ENCODE measurements at regions not wholly inside any gene's neighbourhood (a gene's known extent, or its start where the extent isn't known, plus 50 kb on each side); places are given as distances from the start of the nearest gene placed in this dataset.

DNA sequence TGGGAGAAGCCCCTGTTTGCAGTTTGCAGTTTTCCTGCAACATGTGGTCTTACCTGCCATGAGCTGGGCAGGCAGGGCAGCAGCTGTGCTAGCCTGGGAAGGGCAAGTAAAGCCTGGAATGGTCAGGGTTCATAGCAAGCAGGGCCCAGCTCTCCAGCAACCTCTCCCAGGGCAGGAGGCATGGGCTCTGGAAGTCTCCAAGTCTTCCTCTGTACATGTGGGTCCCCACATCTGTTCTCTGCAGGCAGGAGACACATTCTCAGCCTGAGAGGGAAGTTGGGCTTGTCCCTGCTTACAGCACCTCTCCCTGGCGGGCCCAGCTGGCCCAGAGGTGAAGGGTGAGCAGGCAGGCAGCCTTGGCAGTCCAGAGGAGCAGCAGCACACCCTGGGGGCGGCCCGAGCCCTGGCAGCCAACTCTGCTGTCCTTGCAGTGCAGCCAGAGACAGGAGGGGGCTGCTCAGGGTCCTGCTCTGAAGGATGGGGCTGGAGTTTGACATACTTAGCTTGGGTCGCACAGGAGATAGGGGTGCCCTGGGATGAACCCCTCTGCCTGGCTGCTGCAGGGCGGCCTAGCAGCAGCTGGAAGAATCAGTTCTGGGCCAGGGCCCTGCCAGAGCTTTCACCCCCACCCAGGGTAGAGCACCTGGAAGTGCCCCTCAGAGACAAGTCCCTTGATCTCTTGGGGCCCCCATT lies 176.0 kb downstream of the MRPL14 start (continued):
- TF ChIP-seq, protein P1, sequence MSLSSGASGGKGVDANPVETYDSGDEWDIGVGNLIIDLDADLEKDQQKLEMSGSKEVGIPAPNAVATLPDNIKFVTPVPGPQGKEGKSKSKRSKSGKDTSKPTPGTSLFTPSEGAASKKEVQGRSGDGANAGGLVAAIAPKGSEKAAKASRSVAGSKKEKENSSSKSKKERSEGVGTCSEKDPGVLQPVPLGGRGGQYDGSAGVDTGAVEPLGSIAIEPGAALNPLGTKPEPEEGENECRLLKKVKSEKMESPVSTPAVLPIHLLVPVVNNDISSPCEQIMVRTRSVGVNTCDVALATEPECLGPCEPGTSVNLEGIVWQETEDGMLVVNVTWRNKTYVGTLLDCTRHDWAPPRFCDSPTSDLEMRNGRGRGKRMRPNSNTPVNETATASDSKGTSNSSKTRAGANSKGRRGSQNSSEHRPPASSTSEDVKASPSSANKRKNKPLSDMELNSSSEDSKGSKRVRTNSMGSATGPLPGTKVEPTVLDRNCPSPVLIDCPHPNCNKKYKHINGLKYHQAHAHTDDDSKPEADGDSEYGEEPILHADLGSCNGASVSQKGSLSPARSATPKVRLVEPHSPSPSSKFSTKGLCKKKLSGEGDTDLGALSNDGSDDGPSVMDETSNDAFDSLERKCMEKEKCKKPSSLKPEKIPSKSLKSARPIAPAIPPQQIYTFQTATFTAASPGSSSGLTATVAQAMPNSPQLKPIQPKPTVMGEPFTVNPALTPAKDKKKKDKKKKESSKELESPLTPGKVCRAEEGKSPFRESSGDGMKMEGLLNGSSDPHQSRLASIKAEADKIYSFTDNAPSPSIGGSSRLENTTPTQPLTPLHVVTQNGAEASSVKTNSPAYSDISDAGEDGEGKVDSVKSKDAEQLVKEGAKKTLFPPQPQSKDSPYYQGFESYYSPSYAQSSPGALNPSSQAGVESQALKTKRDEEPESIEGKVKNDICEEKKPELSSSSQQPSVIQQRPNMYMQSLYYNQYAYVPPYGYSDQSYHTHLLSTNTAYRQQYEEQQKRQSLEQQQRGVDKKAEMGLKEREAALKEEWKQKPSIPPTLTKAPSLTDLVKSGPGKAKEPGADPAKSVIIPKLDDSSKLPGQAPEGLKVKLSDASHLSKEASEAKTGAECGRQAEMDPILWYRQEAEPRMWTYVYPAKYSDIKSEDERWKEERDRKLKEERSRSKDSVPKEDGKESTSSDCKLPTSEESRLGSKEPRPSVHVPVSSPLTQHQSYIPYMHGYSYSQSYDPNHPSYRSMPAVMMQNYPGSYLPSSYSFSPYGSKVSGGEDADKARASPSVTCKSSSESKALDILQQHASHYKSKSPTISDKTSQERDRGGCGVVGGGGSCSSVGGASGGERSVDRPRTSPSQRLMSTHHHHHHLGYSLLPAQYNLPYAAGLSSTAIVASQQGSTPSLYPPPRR (CRISPR knock-in tag; IDR thresholded peaks at IDR 0.05; ENCODE audit: borderline replicate concordance), result peak; percentile 53; the same call in 1 of the 2 replicates
- TF ChIP-seq CENPX (CRISPR knock-in tag; IDR thresholded peaks at IDR 0.05) (no peak), KLF11 (CRISPR knock-in tag; IDR thresholded peaks at IDR 0.05) (0 out of 2 replicates have a peak, but pooled peaks have one; percentile 38), SOX6 (IDR thresholded peaks at IDR 0.05) (no peak), SOX6 (CRISPR knock-in tag; IDR thresholded peaks at IDR 0.05) (peak; percentile 75), NAIF1 (CRISPR knock-in tag; IDR thresholded peaks at IDR 0.05; ENCODE audit: borderline replicate concordance) (no peak), ZNF550 (CRISPR knock-in tag; IDR thresholded peaks at IDR 0.05; ENCODE audit: borderline replicate concordance) (no peak), ZNF839 (CRISPR knock-in tag; IDR thresholded peaks at IDR 0.05; ENCODE audit: borderline replicate concordance) (no peak), ZNF749 (CRISPR knock-in tag; IDR thresholded peaks at IDR 0.05; ENCODE audit: borderline replicate concordance) (0 out of 2 replicates have a peak, but pooled peaks have one; percentile 48), MEIS1 (CRISPR knock-in tag; IDR thresholded peaks at IDR 0.05; ENCODE audit: borderline replicate concordance) (peak; percentile 72; the same call in 1 of the 2 replicates), HOXA7 (CRISPR knock-in tag; IDR thresholded peaks at IDR 0.05) (no peak), ZNF350 (CRISPR knock-in tag; IDR thresholded peaks at IDR 0.05; ENCODE audit: borderline replicate concordance, low read depth) (peak; percentile 66; the same call in 1 of the 2 replicates), ATM (IDR thresholded peaks at IDR 0.05; ENCODE audit: borderline replicate concordance) (no peak)
- TF ChIP-seq, protein P2, sequence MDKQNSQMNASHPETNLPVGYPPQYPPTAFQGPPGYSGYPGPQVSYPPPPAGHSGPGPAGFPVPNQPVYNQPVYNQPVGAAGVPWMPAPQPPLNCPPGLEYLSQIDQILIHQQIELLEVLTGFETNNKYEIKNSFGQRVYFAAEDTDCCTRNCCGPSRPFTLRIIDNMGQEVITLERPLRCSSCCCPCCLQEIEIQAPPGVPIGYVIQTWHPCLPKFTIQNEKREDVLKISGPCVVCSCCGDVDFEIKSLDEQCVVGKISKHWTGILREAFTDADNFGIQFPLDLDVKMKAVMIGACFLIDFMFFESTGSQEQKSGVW (CRISPR knock-in tag; IDR thresholded peaks at IDR 0.05; ENCODE audit: borderline replicate concordance), result no peak
- TF ChIP-seq, protein P3, sequence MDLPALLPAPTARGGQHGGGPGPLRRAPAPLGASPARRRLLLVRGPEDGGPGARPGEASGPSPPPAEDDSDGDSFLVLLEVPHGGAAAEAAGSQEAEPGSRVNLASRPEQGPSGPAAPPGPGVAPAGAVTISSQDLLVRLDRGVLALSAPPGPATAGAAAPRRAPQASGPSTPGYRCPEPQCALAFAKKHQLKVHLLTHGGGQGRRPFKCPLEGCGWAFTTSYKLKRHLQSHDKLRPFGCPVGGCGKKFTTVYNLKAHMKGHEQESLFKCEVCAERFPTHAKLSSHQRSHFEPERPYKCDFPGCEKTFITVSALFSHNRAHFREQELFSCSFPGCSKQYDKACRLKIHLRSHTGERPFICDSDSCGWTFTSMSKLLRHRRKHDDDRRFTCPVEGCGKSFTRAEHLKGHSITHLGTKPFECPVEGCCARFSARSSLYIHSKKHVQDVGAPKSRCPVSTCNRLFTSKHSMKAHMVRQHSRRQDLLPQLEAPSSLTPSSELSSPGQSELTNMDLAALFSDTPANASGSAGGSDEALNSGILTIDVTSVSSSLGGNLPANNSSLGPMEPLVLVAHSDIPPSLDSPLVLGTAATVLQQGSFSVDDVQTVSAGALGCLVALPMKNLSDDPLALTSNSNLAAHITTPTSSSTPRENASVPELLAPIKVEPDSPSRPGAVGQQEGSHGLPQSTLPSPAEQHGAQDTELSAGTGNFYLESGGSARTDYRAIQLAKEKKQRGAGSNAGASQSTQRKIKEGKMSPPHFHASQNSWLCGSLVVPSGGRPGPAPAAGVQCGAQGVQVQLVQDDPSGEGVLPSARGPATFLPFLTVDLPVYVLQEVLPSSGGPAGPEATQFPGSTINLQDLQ (CRISPR knock-in tag; IDR thresholded peaks at IDR 0.05), result no peak
- TF ChIP-seq, protein P4, sequence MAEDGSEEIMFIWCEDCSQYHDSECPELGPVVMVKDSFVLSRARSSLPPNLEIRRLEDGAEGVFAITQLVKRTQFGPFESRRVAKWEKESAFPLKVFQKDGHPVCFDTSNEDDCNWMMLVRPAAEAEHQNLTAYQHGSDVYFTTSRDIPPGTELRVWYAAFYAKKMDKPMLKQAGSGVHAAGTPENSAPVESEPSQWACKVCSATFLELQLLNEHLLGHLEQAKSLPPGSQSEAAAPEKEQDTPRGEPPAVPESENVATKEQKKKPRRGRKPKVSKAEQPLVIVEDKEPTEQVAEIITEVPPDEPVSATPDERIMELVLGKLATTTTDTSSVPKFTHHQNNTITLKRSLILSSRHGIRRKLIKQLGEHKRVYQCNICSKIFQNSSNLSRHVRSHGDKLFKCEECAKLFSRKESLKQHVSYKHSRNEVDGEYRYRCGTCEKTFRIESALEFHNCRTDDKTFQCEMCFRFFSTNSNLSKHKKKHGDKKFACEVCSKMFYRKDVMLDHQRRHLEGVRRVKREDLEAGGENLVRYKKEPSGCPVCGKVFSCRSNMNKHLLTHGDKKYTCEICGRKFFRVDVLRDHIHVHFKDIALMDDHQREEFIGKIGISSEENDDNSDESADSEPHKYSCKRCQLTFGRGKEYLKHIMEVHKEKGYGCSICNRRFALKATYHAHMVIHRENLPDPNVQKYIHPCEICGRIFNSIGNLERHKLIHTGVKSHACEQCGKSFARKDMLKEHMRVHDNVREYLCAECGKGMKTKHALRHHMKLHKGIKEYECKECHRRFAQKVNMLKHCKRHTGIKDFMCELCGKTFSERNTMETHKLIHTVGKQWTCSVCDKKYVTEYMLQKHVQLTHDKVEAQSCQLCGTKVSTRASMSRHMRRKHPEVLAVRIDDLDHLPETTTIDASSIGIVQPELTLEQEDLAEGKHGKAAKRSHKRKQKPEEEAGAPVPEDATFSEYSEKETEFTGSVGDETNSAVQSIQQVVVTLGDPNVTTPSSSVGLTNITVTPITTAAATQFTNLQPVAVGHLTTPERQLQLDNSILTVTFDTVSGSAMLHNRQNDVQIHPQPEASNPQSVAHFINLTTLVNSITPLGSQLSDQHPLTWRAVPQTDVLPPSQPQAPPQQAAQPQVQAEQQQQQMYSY (CRISPR knock-in tag; IDR thresholded peaks at IDR 0.05), result no peak
